ENCODE measurements at regions not wholly inside any gene's neighbourhood (a gene's known extent, or its start where the extent isn't known, plus 50 kb on each side); places are given as distances from the start of the nearest gene placed in this dataset.

GRCh38 chr3:152709659-152710058 is 125.3 kb upstream of the P2RY1 start:
- TF ChIP-seq SRF (IDR thresholded peaks at IDR 0.05; ENCODE audit: low read depth) (no peak), CTCF (IDR thresholded peaks at IDR 0.05 in 2 of 3, conservative IDR thresholded peaks at IDR 0.05 in 1 of 3; ENCODE audit: borderline replicate concordance in 1 of 3, insufficient read depth in 1 of 3, low read depth in 2 of 3, low read length in 2 of 3) (no peak), EZH2 (IDR thresholded peaks at IDR 0.05) (no peak), SP1 (IDR thresholded peaks at IDR 0.05; ENCODE audit: low read depth) (no peak)
